ENCODE measurements at regions not wholly inside any gene's neighbourhood (a gene's known extent, or its start where the extent isn't known, plus 50 kb on each side); places are given as distances from the start of the nearest gene placed in this dataset.

DNA sequence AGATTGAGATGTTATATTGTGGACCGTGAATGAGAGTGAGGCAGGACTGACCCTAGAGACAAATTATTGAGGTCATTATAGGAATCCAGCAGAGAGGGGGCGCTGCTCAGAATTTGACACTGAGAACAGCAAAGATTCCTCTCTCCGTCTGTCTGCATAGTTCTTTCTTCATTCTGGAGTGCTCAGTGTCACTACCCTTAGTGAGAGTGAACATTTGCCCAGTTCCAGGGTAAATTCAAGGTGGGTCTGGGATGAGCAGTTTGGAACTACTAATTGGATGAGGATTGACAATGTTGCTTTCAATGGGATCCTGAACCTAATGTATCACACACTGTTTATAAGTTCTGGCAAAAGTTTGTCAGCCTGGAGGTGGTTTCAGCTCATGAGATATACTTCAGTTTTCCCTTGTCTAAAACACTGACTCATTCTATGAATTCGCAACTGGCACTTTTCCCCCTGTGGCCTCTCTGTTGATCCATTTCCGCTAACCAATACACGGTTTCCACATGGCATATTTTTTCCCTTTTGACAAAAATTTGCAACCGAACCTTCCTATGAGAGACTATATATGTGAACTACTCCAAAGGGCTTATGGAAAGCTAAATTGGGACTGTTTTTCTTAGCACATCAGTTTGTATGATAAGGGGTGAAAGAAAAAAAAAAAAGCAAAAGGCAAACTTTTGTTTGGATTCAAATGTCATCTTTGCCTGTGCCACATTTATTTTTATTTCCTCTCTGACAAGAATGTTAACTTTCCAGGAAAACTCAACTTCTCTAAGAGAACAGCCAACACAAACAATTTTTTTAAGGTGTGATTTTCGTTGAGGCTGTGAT lies 1240.7 kb upstream of the WWC1 start:
- Histone ChIP-seq H3K4me1 (ENCODE audit: control insufficient read depth, insufficient read depth, low read length) (no peaks in the 10 kb centered on the region), H3K27me3 (ENCODE audit: control insufficient read depth, insufficient read depth, low read length, poor library complexity, severe bottlenecking) (no peaks in the 10 kb centered on the region), H3K36me3 (ENCODE audit: control insufficient read depth, insufficient read depth, low read length) (no peaks in the 10 kb centered on the region), H3K9me3 (ENCODE audit: control insufficient read depth, low read length) (no peaks in the 10 kb centered on the region), H3K9ac (ENCODE audit: extremely low read depth, low read length, poor library complexity, severe bottlenecking) (no peak overlapping the region), H3K27ac (ENCODE audit: low read depth, low read length) (no peak overlapping the region), H3K4me3 (ENCODE audit: low read length) (no peak overlapping the region)
- TF ChIP-seq CTCF (conservative IDR thresholded peaks at IDR 0.05) = peak; percentile 73
- peaks cover 11% of the 10 kb centered on the region for H3K4me1 Mint-ChIP-seq
- DNase-seq = peak; percentile 78
- H3K36me3 Mint-ChIP-seq (ENCODE audit: low read depth) = no peaks in the 10 kb centered on the region
- no peak overlapping the region for H3K4me3 Mint-ChIP-seq
- no peak overlapping the region for H3K27ac Mint-ChIP-seq
- H3K9me3 Mint-ChIP-seq = peaks cover 4% of the 10 kb centered on the region
- 78 to 82% methylated on average over 4 to 8 of the region's 8 CpGs for WGBS, 2 experiments (ENCODE audit: insufficient coverage in 1 of 2, insufficient read length in 1 of 2)
- H3K27me3 Mint-ChIP-seq (ENCODE audit: insufficient read depth) = no peaks in the 10 kb centered on the region

DNA sequence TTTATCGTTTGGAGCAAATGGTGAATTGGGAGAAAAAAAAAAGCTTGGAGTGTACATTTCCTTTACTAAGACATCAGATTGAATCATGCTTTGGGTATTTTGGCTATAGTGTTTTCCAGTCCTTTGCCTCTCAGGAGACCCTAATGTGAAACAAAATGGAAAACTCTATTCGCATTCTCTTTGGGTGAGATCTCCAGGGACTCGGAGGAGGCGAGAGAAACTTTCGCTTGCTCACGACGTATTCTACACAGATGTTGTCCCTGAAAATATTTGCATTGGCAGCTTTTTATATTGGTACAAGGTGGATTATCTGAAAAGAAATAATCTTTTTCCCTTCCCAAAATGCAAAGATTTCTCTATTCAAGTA lies 1240.1 kb upstream of the WWC1 start:
- Mint-ChIP-seq H3K4me1 (peaks cover 11% of the 10 kb centered on the region), H3K36me3 (ENCODE audit: low read depth) (no peaks in the 10 kb centered on the region), H3K9me3 (peaks cover 4% of the 10 kb centered on the region), H3K27me3 (ENCODE audit: insufficient read depth) (no peaks in the 10 kb centered on the region), H3K27ac (no peak overlapping the region), H3K4me3 (no peak overlapping the region)
- H3K4me1 ChIP-seq (ENCODE audit: control insufficient read depth, insufficient read depth, low read length) = no peaks in the 10 kb centered on the region
- no peak overlapping the region for H3K27ac ChIP-seq (ENCODE audit: low read depth, low read length)
- TF ChIP-seq CTCF (conservative IDR thresholded peaks at IDR 0.05) = no peak
- WGBS, 2 experiments (ENCODE audit: insufficient coverage in 1 of 2, insufficient read length in 1 of 2) = 90 to 92% methylated on average over 3 to 7 of the region's 7 CpGs
- no peak overlapping the region for H3K9ac ChIP-seq (ENCODE audit: extremely low read depth, low read length, poor library complexity, severe bottlenecking)
- DNase-seq = no peak
- H3K36me3 ChIP-seq (ENCODE audit: control insufficient read depth, insufficient read depth, low read length) = no peaks in the 10 kb centered on the region
- no peaks in the 10 kb centered on the region for H3K9me3 ChIP-seq (ENCODE audit: control insufficient read depth, low read length)
- no peak overlapping the region for H3K4me3 ChIP-seq (ENCODE audit: low read length)
- H3K27me3 ChIP-seq (ENCODE audit: control insufficient read depth, insufficient read depth, low read length, poor library complexity, severe bottlenecking) = no peaks in the 10 kb centered on the region

DNA sequence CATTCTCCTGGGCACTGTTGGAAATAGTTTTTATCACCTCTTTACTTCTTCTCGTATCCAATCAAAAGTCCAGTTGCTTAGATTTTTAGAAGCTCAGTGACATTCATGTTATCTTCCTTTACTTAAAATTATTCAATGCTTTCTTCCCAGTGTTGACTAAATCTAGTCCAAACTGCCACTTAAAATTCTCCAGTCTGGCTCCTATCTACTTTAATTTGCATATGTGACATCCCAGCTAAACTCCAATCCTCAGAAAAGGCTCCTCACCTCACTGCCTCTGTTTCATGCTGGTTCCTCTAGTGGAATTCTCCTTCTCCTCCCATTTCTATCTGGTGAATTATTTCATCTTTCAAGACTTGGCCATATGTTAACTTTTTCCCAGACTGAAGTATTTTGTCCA lies 1238.7 kb upstream of the WWC1 start:
- Mint-ChIP-seq H3K27ac (no peak overlapping the region), H3K4me3 (no peak overlapping the region), H3K36me3 (ENCODE audit: low read depth) (no peaks in the 10 kb centered on the region), H3K9me3 (peaks cover 4% of the 10 kb centered on the region), H3K4me1 (peaks cover 11% of the 10 kb centered on the region), H3K27me3 (ENCODE audit: insufficient read depth) (no peaks in the 10 kb centered on the region)
- Histone ChIP-seq H3K27ac (ENCODE audit: low read depth, low read length) (no peak overlapping the region), H3K4me1 (ENCODE audit: control insufficient read depth, insufficient read depth, low read length) (no peaks in the 10 kb centered on the region), H3K9me3 (ENCODE audit: control insufficient read depth, low read length) (no peaks in the 10 kb centered on the region), H3K4me3 (ENCODE audit: low read length) (no peak overlapping the region), H3K36me3 (ENCODE audit: control insufficient read depth, insufficient read depth, low read length) (no peaks in the 10 kb centered on the region), H3K27me3 (ENCODE audit: control insufficient read depth, insufficient read depth, low read length, poor library complexity, severe bottlenecking) (no peaks in the 10 kb centered on the region), H3K9ac (ENCODE audit: extremely low read depth, low read length, poor library complexity, severe bottlenecking) (no peak overlapping the region)
- WGBS, 2 experiments (ENCODE audit: insufficient coverage in 1 of 2, insufficient read length in 1 of 2) = 86 to 100% methylated on average over 1 of the region's 1 CpG
- TF ChIP-seq CTCF (conservative IDR thresholded peaks at IDR 0.05) = no peak
- DNase-seq = no peak

All from endodermal cell (in vitro differentiated cells).